RWPE2 (cell line): ENCODE measurements at regions not wholly inside any gene's neighbourhood (a gene's known extent, or its start where the extent isn't known, plus 50 kb on each side); places are given as distances from the start of the nearest gene placed in this dataset.

Experiments
- ATAC-seq: fragments of 200-7000 bp; cut with Tn5 transposase; 3 replicates; pipeline ENCODE4 v1.9.1; 2021; ENCODE audit warnings: low read depth
- DNase-seq: peaks from one replicate; pipeline ENCODE4 v3.0.0-alpha.2; 2020; ENCODE audit warnings: low spot score
- H3K27ac ChIP-seq: fragments of 450-650 bp; 2 replicates; pipeline ENCODE4 v1.5.1; 2017; ENCODE audit warnings: mild to moderate bottlenecking; ENCODE audit not compliant: poor library complexity, severe bottlenecking
- H3K27me3 ChIP-seq: fragments of 250-450 bp; sonication (Bioruptor Pico); 2 replicates; pipeline ENCODE4 v1.5.1; 2021; ENCODE audit warnings: mild to moderate bottlenecking, moderate library complexity; ENCODE audit not compliant: insufficient read depth, poor library complexity, severe bottlenecking
- H3K36me3 ChIP-seq: fragments of 250-450 bp; sonication (Bioruptor Pico); 2 replicates; pipeline ENCODE4 v1.5.1; 2020; ENCODE audit warnings: low read depth, mild to moderate bottlenecking, moderate library complexity
- H3K4me1 ChIP-seq: fragments of 250-450 bp; sonication (Bioruptor Pico); 2 replicates; pipeline ENCODE4 v1.5.1; 2021; ENCODE audit warnings: mild to moderate bottlenecking, moderate library complexity; ENCODE audit not compliant: insufficient read depth, poor library complexity, severe bottlenecking
- H3K4me3 ChIP-seq: fragments of 250-450 bp; sonication (Bioruptor Pico); 2 replicates; pipeline ENCODE4 v1.5.1; 2021; ENCODE audit warnings: mild to moderate bottlenecking, moderate library complexity; ENCODE audit not compliant: severe bottlenecking
- H3K9me3 ChIP-seq: fragments of 250-450 bp; sonication (Bioruptor Pico); 2 replicates; pipeline ENCODE4 v1.5.1; 2021; ENCODE audit warnings: mild to moderate bottlenecking, moderate library complexity; ENCODE audit not compliant: severe bottlenecking
- TF ChIP-seq, protein P1 (sequence below): fragments of 450-650 bp; IDR thresholded peaks from one replicate; pipeline ENCODE4 v1.5.1; 2017; ENCODE audit warnings: mild to moderate bottlenecking, moderate library complexity; ENCODE audit not compliant: poor library complexity, severe bottlenecking

GRCh38 chr9:91159664-91160121, 202.0 kb downstream of the AUH start:
- TF ChIP-seq, protein P1, sequence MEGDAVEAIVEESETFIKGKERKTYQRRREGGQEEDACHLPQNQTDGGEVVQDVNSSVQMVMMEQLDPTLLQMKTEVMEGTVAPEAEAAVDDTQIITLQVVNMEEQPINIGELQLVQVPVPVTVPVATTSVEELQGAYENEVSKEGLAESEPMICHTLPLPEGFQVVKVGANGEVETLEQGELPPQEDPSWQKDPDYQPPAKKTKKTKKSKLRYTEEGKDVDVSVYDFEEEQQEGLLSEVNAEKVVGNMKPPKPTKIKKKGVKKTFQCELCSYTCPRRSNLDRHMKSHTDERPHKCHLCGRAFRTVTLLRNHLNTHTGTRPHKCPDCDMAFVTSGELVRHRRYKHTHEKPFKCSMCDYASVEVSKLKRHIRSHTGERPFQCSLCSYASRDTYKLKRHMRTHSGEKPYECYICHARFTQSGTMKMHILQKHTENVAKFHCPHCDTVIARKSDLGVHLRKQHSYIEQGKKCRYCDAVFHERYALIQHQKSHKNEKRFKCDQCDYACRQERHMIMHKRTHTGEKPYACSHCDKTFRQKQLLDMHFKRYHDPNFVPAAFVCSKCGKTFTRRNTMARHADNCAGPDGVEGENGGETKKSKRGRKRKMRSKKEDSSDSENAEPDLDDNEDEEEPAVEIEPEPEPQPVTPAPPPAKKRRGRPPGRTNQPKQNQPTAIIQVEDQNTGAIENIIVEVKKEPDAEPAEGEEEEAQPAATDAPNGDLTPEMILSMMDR, result no peak
- ATAC-seq, result no peak
- no peak for DNase-seq
- no peaks in the 10 kb centered on the region for H3K9me3 ChIP-seq
- no peak overlapping the region for H3K4me3 ChIP-seq
- no peak overlapping the region for H3K27ac ChIP-seq
- H3K27me3 ChIP-seq, result no peaks in the 10 kb centered on the region
- peaks cover 21% of the 10 kb centered on the region for H3K4me1 ChIP-seq
- H3K36me3 ChIP-seq, result no peaks in the 10 kb centered on the region

DNA sequence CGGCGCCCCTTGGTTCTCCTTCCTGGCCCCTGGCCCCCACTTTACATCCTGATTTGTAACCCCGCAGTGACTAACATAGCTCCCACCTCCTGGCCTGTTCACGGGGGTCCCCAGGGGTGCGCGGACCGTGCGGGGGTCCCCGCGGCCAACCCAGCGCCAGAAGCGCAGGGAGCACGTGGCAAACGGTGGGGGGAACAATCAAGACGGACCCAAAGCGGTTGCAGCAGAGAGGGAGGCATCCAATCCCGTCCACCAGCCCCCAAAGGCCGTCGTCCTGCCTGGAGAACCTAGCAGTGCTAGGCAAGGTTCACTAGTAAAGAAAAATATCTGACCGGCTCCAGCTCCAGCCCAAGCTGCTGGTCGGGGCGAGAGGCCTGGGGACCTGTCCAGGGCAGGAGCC, 201.5 kb downstream of the AUH start:
- TF ChIP-seq, protein P1, result no peak
- Histone ChIP-seq H3K27ac (no peak overlapping the region), H3K9me3 (no peaks in the 10 kb centered on the region), H3K4me1 (peaks cover 26% of the 10 kb centered on the region), H3K36me3 (no peaks in the 10 kb centered on the region), H3K27me3 (no peaks in the 10 kb centered on the region), H3K4me3 (no peak overlapping the region)
- DNase-seq (no peak), ATAC-seq (no peak)

DNA sequence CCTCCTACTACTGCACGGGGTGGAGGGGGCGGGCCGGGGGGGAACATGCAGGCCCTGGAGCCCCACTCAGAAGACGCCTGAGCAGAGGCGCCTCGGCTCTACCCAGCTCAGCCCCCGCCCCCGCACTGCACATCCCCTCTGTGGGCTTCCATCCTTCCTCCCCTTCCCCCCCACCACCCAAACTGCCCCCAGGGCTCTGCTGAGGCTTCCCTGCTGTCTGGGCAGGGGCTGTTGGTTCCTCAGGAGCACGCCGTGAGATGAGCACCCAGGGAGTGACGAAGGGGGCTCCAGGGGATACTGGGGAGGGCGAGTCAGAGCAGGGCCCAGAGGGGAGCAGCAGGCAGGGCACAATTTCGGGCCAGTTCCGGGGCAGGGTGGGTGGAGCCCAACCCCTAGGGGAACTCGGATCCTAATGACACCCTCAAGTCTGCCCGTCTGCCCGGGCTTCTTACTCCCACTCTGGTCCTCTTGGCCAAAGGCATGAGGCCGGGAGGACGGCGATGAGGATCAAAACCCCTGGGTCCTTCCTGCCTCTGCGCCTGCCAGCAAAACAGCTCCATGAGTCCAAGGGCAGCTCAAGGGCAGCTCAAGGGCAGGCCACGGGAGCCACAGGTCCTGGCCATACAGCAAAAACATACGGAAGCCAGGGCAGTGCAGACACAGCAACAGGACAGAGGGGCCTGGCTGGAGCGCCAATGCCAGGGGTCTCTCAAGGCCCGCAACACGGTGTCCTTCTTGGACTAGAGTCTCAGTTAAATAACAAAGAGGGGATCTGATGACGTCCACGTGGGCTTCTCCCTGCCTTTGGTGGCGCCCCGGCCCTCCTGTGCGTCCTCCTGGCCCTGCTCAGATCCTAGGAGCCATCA, 200.9 kb downstream of the AUH start:
- TF ChIP-seq, protein P1, result no peak
- no peak for ATAC-seq
- Histone ChIP-seq H3K4me3 (no peak overlapping the region), H3K36me3 (no peaks in the 10 kb centered on the region), H3K9me3 (no peaks in the 10 kb centered on the region), H3K27ac (peak overlapping the region; percentile 69), H3K27me3 (no peaks in the 10 kb centered on the region), H3K4me1 (peaks cover 30% of the 10 kb centered on the region)
- no peak for DNase-seq

- peaks cover 39% of the 10 kb centered on the region for H3K4me1 ChIP-seq
- ATAC-seq, result no peak
- H3K36me3 ChIP-seq, result no peaks in the 10 kb centered on the region
- no peak overlapping the region for H3K4me3 ChIP-seq
- H3K27me3 ChIP-seq, result no peaks in the 10 kb centered on the region
- H3K9me3 ChIP-seq, result no peaks in the 10 kb centered on the region
- peak overlapping the region; percentile 69 for H3K27ac ChIP-seq
- DNase-seq, result no peak
- TF ChIP-seq, protein P1, result no peak
Measured at GRCh38 chr9:91161465-91162300, 200.0 kb downstream of the AUH start.
